ENCODE measurements at regions not wholly inside any gene's neighbourhood (a gene's known extent, or its start where the extent isn't known, plus 50 kb on each side); places are given as distances from the start of the nearest gene placed in this dataset.

DNA sequence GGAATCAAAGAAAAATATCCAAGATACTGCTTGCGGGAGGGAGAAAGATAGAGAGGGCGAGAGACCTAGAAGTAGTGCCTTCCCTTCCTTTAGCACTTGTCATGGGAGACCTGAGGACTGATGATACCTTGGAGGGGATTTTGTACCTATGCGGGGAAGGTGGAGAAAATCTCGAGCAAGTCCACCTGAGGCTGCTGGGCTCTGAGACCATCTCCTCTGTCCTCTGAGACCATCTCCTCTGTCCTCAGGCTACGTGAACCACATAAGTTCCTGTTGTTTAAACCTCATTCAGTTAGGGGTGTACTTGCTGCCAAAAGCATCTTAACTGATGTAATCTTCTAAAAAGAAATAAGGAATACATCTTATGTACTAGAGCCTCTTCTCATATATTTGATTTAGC is 164.9 kb downstream of the NR2F2 start:
- Histone ChIP-seq H3K27ac (no peak overlapping the region), H3K9me3 (no peaks in the 10 kb centered on the region), H3K27me3 (peaks cover 0 to 13% (median 0%) of the 10 kb centered on the region in 9 donors), H3K4me3 (no peak overlapping the region), H3K4me1 (no peaks in the 10 kb centered on the region), H3K36me3 (no peaks in the 10 kb centered on the region)
- DNase-seq: no peak
- no peak for ATAC-seq
- intact Hi-C loops (cut with DNase I): no loop called here
- TF ChIP-seq, protein P1, sequence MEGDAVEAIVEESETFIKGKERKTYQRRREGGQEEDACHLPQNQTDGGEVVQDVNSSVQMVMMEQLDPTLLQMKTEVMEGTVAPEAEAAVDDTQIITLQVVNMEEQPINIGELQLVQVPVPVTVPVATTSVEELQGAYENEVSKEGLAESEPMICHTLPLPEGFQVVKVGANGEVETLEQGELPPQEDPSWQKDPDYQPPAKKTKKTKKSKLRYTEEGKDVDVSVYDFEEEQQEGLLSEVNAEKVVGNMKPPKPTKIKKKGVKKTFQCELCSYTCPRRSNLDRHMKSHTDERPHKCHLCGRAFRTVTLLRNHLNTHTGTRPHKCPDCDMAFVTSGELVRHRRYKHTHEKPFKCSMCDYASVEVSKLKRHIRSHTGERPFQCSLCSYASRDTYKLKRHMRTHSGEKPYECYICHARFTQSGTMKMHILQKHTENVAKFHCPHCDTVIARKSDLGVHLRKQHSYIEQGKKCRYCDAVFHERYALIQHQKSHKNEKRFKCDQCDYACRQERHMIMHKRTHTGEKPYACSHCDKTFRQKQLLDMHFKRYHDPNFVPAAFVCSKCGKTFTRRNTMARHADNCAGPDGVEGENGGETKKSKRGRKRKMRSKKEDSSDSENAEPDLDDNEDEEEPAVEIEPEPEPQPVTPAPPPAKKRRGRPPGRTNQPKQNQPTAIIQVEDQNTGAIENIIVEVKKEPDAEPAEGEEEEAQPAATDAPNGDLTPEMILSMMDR (IDR thresholded peaks at IDR 0.05): no peak
- no peak for TF ChIP-seq POLR2A (IDR thresholded peaks at IDR 0.05)
- WGBS, 4 donors: 84 to 88% (median 86%) methylated on average over 5 of the region's 5 CpGs

GRCh38 chr15:96497951-96498350 is 167.5 kb downstream of the NR2F2 start:
- TF ChIP-seq, protein P1 (IDR thresholded peaks at IDR 0.05): no peak
- TF ChIP-seq POLR2A (IDR thresholded peaks at IDR 0.05): no peak
- H3K9me3 ChIP-seq: no peaks in the 10 kb centered on the region
- no peaks in the 10 kb centered on the region for H3K36me3 ChIP-seq
- intact Hi-C loops (cut with DNase I): no loop called here
- ATAC-seq: no peak
- no peaks in the 10 kb centered on the region for H3K4me1 ChIP-seq
- H3K27ac ChIP-seq: no peak overlapping the region
- H3K27me3 ChIP-seq: peaks cover 0 to 6% (median 0%) of the 10 kb centered on the region in 9 donors
- no peak for DNase-seq
- WGBS, 4 donors: 80 to 93% (median 85%) methylated on average over 7 of the region's 7 CpGs
- no peak overlapping the region for H3K4me3 ChIP-seq

- no peak overlapping the region for H3K4me3 ChIP-seq
- no peak for DNase-seq
- H3K9me3 ChIP-seq: no peaks in the 10 kb centered on the region
- H3K27me3 ChIP-seq: peaks cover 0 to 6% (median 0%) of the 10 kb centered on the region in 9 donors
- no peak for ATAC-seq
- H3K4me1 ChIP-seq: no peaks in the 10 kb centered on the region
- WGBS, 4 donors: 64 to 75% (median 69%) methylated on average over 5 of the region's 5 CpGs
- TF ChIP-seq POLR2A (IDR thresholded peaks at IDR 0.05): no peak
- TF ChIP-seq, protein P1 (IDR thresholded peaks at IDR 0.05): no peak
- no peaks in the 10 kb centered on the region for H3K36me3 ChIP-seq
- H3K27ac ChIP-seq: no peak overlapping the region
- intact Hi-C loops (cut with DNase I): no loop called here
Measured at GRCh38 chr15:96500508-96500907, 170.0 kb downstream of the NR2F2 start.

DNA sequence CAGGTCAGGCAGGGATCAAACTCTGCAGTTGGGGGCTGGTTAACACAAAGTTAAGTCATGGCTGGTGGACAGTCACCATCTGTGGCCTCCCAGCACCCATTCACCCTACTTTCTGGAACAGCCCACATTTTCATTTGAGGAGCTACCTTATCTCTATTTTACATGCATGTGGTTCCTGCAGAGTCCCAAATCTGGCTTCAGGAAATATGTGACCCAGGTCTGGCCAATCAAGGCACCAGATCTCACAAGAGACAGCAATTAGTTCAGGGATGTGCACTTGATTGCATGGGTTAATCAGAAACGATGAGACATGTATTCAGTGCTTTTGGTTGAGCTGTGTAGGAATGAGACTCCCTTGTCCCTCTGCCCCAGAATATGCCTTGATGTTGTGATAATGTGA is 170.9 kb downstream of the NR2F2 start:
- no peak overlapping the region for H3K27ac ChIP-seq
- no peak for ATAC-seq
- no peaks in the 10 kb centered on the region for H3K36me3 ChIP-seq
- no peak for DNase-seq
- no peak overlapping the region for H3K4me3 ChIP-seq
- no peaks in the 10 kb centered on the region for H3K4me1 ChIP-seq
- H3K9me3 ChIP-seq: no peaks in the 10 kb centered on the region
- intact Hi-C loops (cut with DNase I): no loop called here
- TF ChIP-seq, protein P1 (IDR thresholded peaks at IDR 0.05): no peak
- TF ChIP-seq POLR2A (IDR thresholded peaks at IDR 0.05): no peak
- peaks cover 0 to 6% (median 0%) of the 10 kb centered on the region in 9 donors for H3K27me3 ChIP-seq
- WGBS, 4 donors: 84 to 94% (median 89%) methylated on average over 1 of the region's 1 CpG

Data from heart left ventricle (tissue), 16 donors.